Astrocyte (in vitro differentiated cells and primary cell): ENCODE measurements at regions not wholly inside any gene's neighbourhood (a gene's known extent, or its start where the extent isn't known, plus 50 kb on each side); places are given as distances from the start of the nearest gene placed in this dataset.
A peak's percentile ranks its signal among the peaks of the same experiment; 100 is the strongest.

Experiments used
- DNase-seq: peaks from one replicate; pipeline ENCODE4 v3.0.0-alpha.2; 2010; ENCODE audit warnings: low read depth
- FAIRE-seq: peaks from 2 replicates; lab custom pipeline; 2011; peaks lifted over from hg19 to GRCh38; lab: Jason Lieb, UNC
- H2AFZ ChIP-seq: 2 replicates; pipeline ENCODE4 v1.6.0; 2012; ENCODE audit warnings: low read depth, low read length, inconsistent platforms
- H3K27ac ChIP-seq: 2 replicates; pipeline ENCODE4 v1.5.1; 2011; ENCODE audit warnings: low read depth, low read length, inconsistent platforms
- H3K27me3 ChIP-seq: 2 replicates; pipeline ENCODE4 v1.6.0; 2011; ENCODE audit warnings: low read length, inconsistent platforms; ENCODE audit not compliant: insufficient read depth
- H3K36me3 ChIP-seq: 2 replicates; pipeline ENCODE4 v1.5.1; 2011; ENCODE audit warnings: low read length, inconsistent platforms; ENCODE audit not compliant: insufficient read depth
- H3K4me1 ChIP-seq: 2 replicates; pipeline ENCODE4 v1.5.1; 2011; ENCODE audit warnings: low read length, inconsistent platforms; ENCODE audit not compliant: insufficient read depth
- H3K4me2 ChIP-seq: 2 replicates; pipeline ENCODE4 v1.6.0; 2012; ENCODE audit warnings: low read length, inconsistent platforms
- H3K4me3 ChIP-seq: 2 replicates; pipeline ENCODE4 v1.5.1; 2011; ENCODE audit warnings: low read depth, mild to moderate bottlenecking, low read length, inconsistent platforms; ENCODE audit not compliant: insufficient read depth
- H3K79me2 ChIP-seq: 2 replicates; pipeline ENCODE4 v1.6.0; 2012; ENCODE audit warnings: mild to moderate bottlenecking, low read length, inconsistent platforms; ENCODE audit not compliant: insufficient read depth
- H3K9ac ChIP-seq: 2 replicates; pipeline ENCODE4 v1.6.0; 2012; ENCODE audit warnings: mild to moderate bottlenecking, low read length, inconsistent platforms
- H3K9me3 ChIP-seq: 2 replicates; pipeline ENCODE4 v1.5.1; 2012; ENCODE audit warnings: low read depth, mild to moderate bottlenecking, low read length, inconsistent platforms; ENCODE audit not compliant: insufficient read depth
- H4K20me1 ChIP-seq: 2 replicates; pipeline ENCODE4 v1.6.0; 2012; ENCODE audit warnings: low read length, inconsistent platforms; ENCODE audit not compliant: insufficient read depth
- H3K27ac Mint-ChIP-seq: one replicate; pipeline ENCODE4 v1.8.0; 2021; ENCODE audit warnings: mild to moderate bottlenecking, mixed read lengths; ENCODE audit not compliant: unreplicated experiment
- H3K27me3 Mint-ChIP-seq: one replicate; pipeline ENCODE4 v1.8.0; 2021; ENCODE audit warnings: low read depth, mixed read lengths; ENCODE audit not compliant: unreplicated experiment
- H3K36me3 Mint-ChIP-seq: one replicate; pipeline ENCODE4 v1.8.0; 2021; ENCODE audit warnings: low read depth, mixed read lengths; ENCODE audit not compliant: unreplicated experiment
- H3K4me1 Mint-ChIP-seq: one replicate; pipeline ENCODE4 v1.8.0; 2021; ENCODE audit warnings: low read depth, mixed read lengths; ENCODE audit not compliant: unreplicated experiment
- H3K4me3 Mint-ChIP-seq: one replicate; pipeline ENCODE4 v1.8.0; 2021; ENCODE audit warnings: mild to moderate bottlenecking, moderate library complexity, mixed read lengths; ENCODE audit not compliant: unreplicated experiment
- H3K9me3 Mint-ChIP-seq: one replicate; pipeline ENCODE4 v1.8.0; 2021; ENCODE audit warnings: mild to moderate bottlenecking, mixed read lengths; ENCODE audit not compliant: unreplicated experiment
- EZH2 ChIP-seq: IDR thresholded peaks from 2 replicates; pipeline ENCODE4 v1.6.1; 2012; ENCODE audit warnings: mild to moderate bottlenecking, low read length, inconsistent platforms; ENCODE audit not compliant: insufficient read depth
- TF ChIP-seq, protein P1 (sequence below): IDR thresholded peaks from 2 replicates; pipeline ENCODE4 v1.5.1; 2011; ENCODE audit warnings: low read depth, mild to moderate bottlenecking, inconsistent platforms, low read length, moderate library complexity; ENCODE audit not compliant: insufficient read depth

DNA sequence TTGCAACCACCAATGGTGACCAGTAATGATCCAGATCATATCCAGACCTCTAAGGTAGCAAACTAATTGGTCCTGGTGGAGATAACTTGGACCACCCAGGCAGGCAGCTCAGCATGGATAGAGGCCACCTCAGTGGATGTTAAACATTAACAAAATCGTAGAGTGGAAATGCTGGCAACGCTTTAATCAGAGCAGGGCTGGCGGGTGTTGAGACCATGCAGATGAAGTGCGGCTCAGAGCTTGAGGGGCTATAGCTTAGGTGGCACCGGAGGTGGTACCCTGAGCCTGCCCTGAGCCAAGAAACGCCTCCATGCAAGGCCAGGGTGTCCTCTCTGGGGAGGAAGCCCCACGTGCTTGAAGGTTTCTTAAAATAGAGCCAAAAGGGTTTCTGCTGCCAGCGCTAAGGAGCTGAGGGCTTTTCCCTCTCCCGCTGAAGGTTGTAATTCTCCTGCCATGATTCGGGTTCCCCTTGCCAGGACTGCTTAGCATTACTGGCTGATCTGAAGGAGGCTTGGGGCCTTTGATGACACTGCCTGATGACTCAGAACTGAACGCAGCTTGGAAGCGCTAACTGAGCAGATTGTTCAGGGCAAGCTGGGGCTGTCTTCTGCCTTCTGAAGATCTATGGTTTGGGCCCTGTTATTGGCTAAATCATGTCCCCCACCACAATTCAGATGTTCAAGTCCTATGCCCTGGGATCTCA lies 177.8 kb upstream of the ATP6AP2 start:
- Histone ChIP-seq H3K9me3 (no peaks in the 10 kb centered on the region), H3K27ac (no peak overlapping the region), H3K4me1 (no peaks in the 10 kb centered on the region), H3K36me3 (no peaks in the 10 kb centered on the region), H3K79me2 (no peaks in the 10 kb centered on the region), H3K9ac (no peak overlapping the region), H3K4me2 (no peak overlapping the region), H3K27me3 (no peaks in the 10 kb centered on the region), H2AFZ (no peak overlapping the region), H3K4me3 (no peak overlapping the region), H4K20me1 (no peaks in the 10 kb centered on the region)
- Mint-ChIP-seq H3K4me1 (no peaks in the 10 kb centered on the region), H3K27me3 (no peaks in the 10 kb centered on the region), H3K9me3 (no peaks in the 10 kb centered on the region), H3K4me3 (no peak overlapping the region), H3K27ac (no peak overlapping the region), H3K36me3 (no peaks in the 10 kb centered on the region)
- DNase-seq (peak; percentile 37), FAIRE-seq (peak; percentile 95)
- TF ChIP-seq, protein P1, sequence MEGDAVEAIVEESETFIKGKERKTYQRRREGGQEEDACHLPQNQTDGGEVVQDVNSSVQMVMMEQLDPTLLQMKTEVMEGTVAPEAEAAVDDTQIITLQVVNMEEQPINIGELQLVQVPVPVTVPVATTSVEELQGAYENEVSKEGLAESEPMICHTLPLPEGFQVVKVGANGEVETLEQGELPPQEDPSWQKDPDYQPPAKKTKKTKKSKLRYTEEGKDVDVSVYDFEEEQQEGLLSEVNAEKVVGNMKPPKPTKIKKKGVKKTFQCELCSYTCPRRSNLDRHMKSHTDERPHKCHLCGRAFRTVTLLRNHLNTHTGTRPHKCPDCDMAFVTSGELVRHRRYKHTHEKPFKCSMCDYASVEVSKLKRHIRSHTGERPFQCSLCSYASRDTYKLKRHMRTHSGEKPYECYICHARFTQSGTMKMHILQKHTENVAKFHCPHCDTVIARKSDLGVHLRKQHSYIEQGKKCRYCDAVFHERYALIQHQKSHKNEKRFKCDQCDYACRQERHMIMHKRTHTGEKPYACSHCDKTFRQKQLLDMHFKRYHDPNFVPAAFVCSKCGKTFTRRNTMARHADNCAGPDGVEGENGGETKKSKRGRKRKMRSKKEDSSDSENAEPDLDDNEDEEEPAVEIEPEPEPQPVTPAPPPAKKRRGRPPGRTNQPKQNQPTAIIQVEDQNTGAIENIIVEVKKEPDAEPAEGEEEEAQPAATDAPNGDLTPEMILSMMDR = no peak
- TF ChIP-seq EZH2 = no peak

DNA sequence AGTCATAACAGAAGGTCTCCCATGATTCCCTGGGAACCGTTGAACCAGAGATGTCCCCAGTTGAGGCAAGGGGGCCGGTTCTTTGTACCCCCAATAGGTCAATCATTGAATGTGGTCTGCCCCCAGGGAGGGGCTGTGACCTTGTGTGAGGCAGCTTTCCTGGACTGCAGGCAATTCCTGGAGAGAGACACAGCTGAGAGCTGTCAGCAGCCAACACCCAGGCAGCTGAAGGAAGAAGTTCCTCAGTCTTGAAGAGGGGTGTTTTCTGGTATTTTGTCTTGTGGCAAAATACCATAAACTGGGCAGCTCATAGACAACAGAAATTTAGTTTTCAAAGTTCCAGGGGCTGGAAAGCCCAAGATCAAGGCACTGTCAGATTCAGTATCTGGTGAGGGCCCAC lies 185.7 kb upstream of the ATP6AP2 start:
- Mint-ChIP-seq H3K9me3 (no peaks in the 10 kb centered on the region), H3K4me1 (no peaks in the 10 kb centered on the region), H3K4me3 (no peak overlapping the region), H3K36me3 (peaks cover 3% of the 10 kb centered on the region), H3K27me3 (peaks cover 1% of the 10 kb centered on the region), H3K27ac (no peak overlapping the region)
- H4K20me1 ChIP-seq = no peaks in the 10 kb centered on the region
- no peaks in the 10 kb centered on the region for H3K9me3 ChIP-seq
- FAIRE-seq (peak; percentile 9), DNase-seq (no peak)
- no peaks in the 10 kb centered on the region for H3K79me2 ChIP-seq
- no peak overlapping the region for H2AFZ ChIP-seq
- no peak for TF ChIP-seq EZH2
- TF ChIP-seq, protein P1 = no peak
- no peak overlapping the region for H3K9ac ChIP-seq
- no peaks in the 10 kb centered on the region for H3K27me3 ChIP-seq
- no peak overlapping the region for H3K4me2 ChIP-seq
- no peaks in the 10 kb centered on the region for H3K4me1 ChIP-seq
- H3K36me3 ChIP-seq = no peaks in the 10 kb centered on the region
- H3K4me3 ChIP-seq = no peak overlapping the region
- no peak overlapping the region for H3K27ac ChIP-seq

DNA sequence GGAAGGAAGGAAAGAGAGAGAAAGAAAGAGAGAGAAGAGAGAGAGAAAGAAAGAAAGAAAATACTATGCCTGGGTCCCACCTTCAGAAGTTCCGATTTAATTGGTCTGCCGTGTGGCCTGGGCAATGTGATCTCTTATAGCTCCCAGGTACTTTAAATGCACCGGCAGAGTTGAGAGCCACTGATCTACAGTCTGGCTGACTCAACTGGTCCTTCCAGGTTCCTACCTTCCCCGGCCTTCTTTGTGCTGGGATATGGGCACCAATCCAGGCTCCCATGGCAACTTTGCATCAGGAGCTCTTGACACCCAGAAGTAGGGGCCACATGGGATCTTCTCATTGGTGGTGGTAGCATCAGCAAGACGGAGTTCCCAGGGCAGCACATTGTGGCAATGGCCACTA lies 186.5 kb upstream of the ATP6AP2 start:
- H3K9ac ChIP-seq = no peak overlapping the region
- peaks cover 1% of the 10 kb centered on the region for H3K27me3 Mint-ChIP-seq
- no peak overlapping the region for H3K27ac ChIP-seq
- H3K79me2 ChIP-seq = no peaks in the 10 kb centered on the region
- H3K9me3 ChIP-seq = no peaks in the 10 kb centered on the region
- no peaks in the 10 kb centered on the region for H3K4me1 Mint-ChIP-seq
- H2AFZ ChIP-seq = no peak overlapping the region
- no peak overlapping the region for H3K4me2 ChIP-seq
- H3K27me3 ChIP-seq = no peaks in the 10 kb centered on the region
- no peak overlapping the region for H3K4me3 ChIP-seq
- no peaks in the 10 kb centered on the region for H3K36me3 ChIP-seq
- no peaks in the 10 kb centered on the region for H3K4me1 ChIP-seq
- DNase-seq (no peak), FAIRE-seq (no peak)
- H3K27ac Mint-ChIP-seq = no peak overlapping the region
- no peak for TF ChIP-seq EZH2
- TF ChIP-seq, protein P1 = no peak
- no peaks in the 10 kb centered on the region for H3K9me3 Mint-ChIP-seq
- peaks cover 3% of the 10 kb centered on the region for H3K36me3 Mint-ChIP-seq
- H4K20me1 ChIP-seq = no peaks in the 10 kb centered on the region
- no peak overlapping the region for H3K4me3 Mint-ChIP-seq
